OCI-LY7 (cell line): ENCODE measurements at regions not wholly inside any gene's neighbourhood (a gene's known extent, or its start where the extent isn't known, plus 50 kb on each side); places are given as distances from the start of the nearest gene placed in this dataset.

Experiments
- EZH2phosphoT487 ChIP-seq: fragments of 200-600 bp; sonication (generic); IDR thresholded peaks from 2 replicates; pipeline ENCODE4 v1.6.1; 2018; ENCODE audit warnings: low read depth, borderline replicate concordance, mild to moderate bottlenecking, mixed run types, antibody characterized with exemption, low read length, moderate library complexity, mixed read lengths
- TF ChIP-seq, protein P1 (sequence below): fragments of 200-600 bp; sonication (generic); conservative IDR thresholded peaks from 2 replicates; pipeline ENCODE4 v1.5.1; 2014; ENCODE audit warnings: mild to moderate bottlenecking, antibody characterized with exemption, low read length, moderate library complexity, mixed read lengths

GRCh38 chr5:176167800-176168199 is 70.4 kb upstream of the SIMC1 start:
- TF ChIP-seq, protein P1, sequence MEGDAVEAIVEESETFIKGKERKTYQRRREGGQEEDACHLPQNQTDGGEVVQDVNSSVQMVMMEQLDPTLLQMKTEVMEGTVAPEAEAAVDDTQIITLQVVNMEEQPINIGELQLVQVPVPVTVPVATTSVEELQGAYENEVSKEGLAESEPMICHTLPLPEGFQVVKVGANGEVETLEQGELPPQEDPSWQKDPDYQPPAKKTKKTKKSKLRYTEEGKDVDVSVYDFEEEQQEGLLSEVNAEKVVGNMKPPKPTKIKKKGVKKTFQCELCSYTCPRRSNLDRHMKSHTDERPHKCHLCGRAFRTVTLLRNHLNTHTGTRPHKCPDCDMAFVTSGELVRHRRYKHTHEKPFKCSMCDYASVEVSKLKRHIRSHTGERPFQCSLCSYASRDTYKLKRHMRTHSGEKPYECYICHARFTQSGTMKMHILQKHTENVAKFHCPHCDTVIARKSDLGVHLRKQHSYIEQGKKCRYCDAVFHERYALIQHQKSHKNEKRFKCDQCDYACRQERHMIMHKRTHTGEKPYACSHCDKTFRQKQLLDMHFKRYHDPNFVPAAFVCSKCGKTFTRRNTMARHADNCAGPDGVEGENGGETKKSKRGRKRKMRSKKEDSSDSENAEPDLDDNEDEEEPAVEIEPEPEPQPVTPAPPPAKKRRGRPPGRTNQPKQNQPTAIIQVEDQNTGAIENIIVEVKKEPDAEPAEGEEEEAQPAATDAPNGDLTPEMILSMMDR, result no peak
- no peak for TF ChIP-seq EZH2phosphoT487
